ENCODE measurements at regions not wholly inside any gene's neighbourhood (a gene's known extent, or its start where the extent isn't known, plus 50 kb on each side); places are given as distances from the start of the nearest gene placed in this dataset.

DNA sequence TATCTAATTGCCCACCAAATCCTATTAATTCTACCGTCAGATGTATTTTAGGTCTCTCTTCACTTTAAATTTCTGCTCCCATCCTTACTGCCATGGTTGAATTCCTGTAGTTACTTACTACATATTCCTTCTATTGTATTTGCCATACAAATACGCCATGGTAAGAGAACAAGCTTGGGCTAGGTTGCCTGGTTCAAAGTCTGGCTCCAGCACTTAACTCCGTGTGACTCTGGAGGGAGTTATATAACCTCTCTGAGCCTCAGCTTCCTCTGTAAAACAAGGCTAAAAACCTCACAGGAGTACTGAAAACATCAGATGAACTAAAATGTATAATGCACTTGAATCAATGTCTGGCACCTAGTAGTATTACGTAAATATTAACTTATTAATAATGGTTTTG is 260.3 kb upstream of the RPS6KA3 start:
- POLR2A ChIA-PET: no interaction called here
- DNase-seq (ENCODE audit: low read depth): no peak
- TF ChIP-seq CTCF (IDR thresholded peaks at IDR 0.05; ENCODE audit: insufficient read depth, low read depth, low read length): no peak
- Histone ChIP-seq H3K4me3 (ENCODE audit: low read depth, low read length) (no peak overlapping the region), H3K27me3 (ENCODE audit: control insufficient read depth, insufficient read depth, low read length) (no peaks in the 10 kb centered on the region), H3K36me3 (ENCODE audit: control insufficient read depth, insufficient read depth, low read length) (no peaks in the 10 kb centered on the region)
- CTCF ChIA-PET: interaction anchor here (0.8 kb wide), 1 partner anchor 1198 kb away, joined by 3 read pairs; no protein-coding TSS in a partner anchor

DNA sequence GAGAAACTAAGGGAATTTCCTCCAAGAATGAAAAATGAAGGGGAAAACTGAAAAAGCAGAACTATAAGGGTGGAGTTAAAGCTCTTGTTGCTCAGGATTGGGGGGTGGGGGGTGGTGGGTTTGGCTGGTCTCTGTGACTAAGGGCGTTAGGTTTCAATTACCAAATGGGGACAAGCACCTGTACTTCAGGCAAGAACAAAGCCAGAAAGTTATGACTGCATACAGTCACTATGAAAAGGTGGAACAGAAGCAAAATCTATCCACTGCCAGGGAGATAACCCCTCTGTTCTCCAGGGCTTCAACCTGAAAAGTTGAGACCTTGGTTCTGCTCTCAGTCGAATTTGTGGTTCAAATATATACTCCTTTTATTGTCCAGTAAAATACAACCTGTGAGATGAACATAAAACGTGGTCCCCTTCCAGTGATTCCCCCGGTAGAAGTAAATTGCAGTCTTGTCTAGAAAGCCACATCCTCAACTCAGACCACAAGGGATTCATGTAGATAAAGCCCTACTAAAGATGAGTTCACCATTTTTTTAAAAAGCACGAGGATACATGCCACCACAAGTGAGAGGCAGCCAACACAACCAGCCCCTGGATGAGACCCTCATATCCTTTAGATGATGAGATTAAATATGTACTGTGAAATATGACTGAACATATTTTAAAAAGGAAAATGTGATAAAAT is 257.1 kb upstream of the RPS6KA3 start:
- TF ChIP-seq CTCF (IDR thresholded peaks at IDR 0.05; ENCODE audit: insufficient read depth, low read depth, low read length): no peak
- CTCF ChIA-PET: no interaction called here
- no peak overlapping the region for H3K4me3 ChIP-seq (ENCODE audit: low read depth, low read length)
- H3K36me3 ChIP-seq (ENCODE audit: control insufficient read depth, insufficient read depth, low read length): no peaks in the 10 kb centered on the region
- no peak for DNase-seq (ENCODE audit: low read depth)
- H3K27me3 ChIP-seq (ENCODE audit: control insufficient read depth, insufficient read depth, low read length): no peaks in the 10 kb centered on the region
- POLR2A ChIA-PET: no interaction called here

DNA sequence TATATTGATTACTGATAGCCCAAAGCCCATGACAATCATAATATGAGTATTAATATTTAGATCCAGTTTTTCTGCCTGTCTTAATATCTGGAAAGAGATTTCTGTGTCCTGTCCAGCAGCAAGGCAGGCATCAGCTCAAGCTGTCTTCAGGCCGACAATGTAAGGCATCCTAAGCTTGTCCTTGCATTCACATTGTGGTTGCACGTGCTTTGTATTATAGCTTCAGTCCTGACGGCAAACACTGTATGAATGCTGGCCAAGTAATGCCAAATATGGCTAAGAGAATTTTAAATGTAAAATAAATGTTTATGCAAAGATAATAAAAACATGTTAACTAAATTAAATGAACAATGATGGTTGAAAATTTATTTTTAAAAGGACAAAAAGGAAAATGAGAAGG is 255.7 kb upstream of the RPS6KA3 start:
- Histone ChIP-seq H3K36me3 (ENCODE audit: control insufficient read depth, insufficient read depth, low read length) (no peaks in the 10 kb centered on the region), H3K4me3 (ENCODE audit: low read depth, low read length) (no peak overlapping the region), H3K27me3 (ENCODE audit: control insufficient read depth, insufficient read depth, low read length) (no peaks in the 10 kb centered on the region)
- DNase-seq (ENCODE audit: low read depth): no peak
- TF ChIP-seq CTCF (IDR thresholded peaks at IDR 0.05; ENCODE audit: insufficient read depth, low read depth, low read length): no peak
- ChIA-PET CTCF (interaction anchor here (1.2 kb wide), 1 partner anchor 9 kb away, joined by 3 read pairs; no protein-coding TSS in a partner anchor), POLR2A (no interaction called here)

- no peak for DNase-seq (ENCODE audit: low read depth)
- Histone ChIP-seq H3K27me3 (ENCODE audit: control insufficient read depth, insufficient read depth, low read length) (no peaks in the 10 kb centered on the region), H3K36me3 (ENCODE audit: control insufficient read depth, insufficient read depth, low read length) (no peaks in the 10 kb centered on the region), H3K4me3 (ENCODE audit: low read depth, low read length) (no peak overlapping the region)
- no peak for TF ChIP-seq CTCF (IDR thresholded peaks at IDR 0.05; ENCODE audit: insufficient read depth, low read depth, low read length)
- ChIA-PET POLR2A (no interaction called here), CTCF (interaction anchor here (0.7 to 0.9 kb wide), 2 partner anchors 8 to 10 kb away, joined by 3 read pairs; no protein-coding TSS in a partner anchor)
Measured at GRCh38 chrX:20521222-20521621, 254.5 kb upstream of the RPS6KA3 start.

- Histone ChIP-seq H3K27me3 (ENCODE audit: control insufficient read depth, insufficient read depth, low read length) (no peaks in the 10 kb centered on the region), H3K36me3 (ENCODE audit: control insufficient read depth, insufficient read depth, low read length) (no peaks in the 10 kb centered on the region), H3K4me3 (ENCODE audit: low read depth, low read length) (no peak overlapping the region)
- TF ChIP-seq CTCF (IDR thresholded peaks at IDR 0.05; ENCODE audit: insufficient read depth, low read depth, low read length): no peak
- ChIA-PET CTCF (interaction anchor here (0.9 to 1.5 kb wide), 2 partner anchors 10 to 267 kb away, joined by 3 read pairs; no protein-coding TSS in a partner anchor), POLR2A (no interaction called here)
- DNase-seq (ENCODE audit: low read depth): no peak
Measured at GRCh38 chrX:20519826-20520225, 253.1 kb upstream of the RPS6KA3 start.

All from BJ (cell line).